ENCODE measurements at regions not wholly inside any gene's neighbourhood (a gene's known extent, or its start where the extent isn't known, plus 50 kb on each side); places are given as distances from the start of the nearest gene placed in this dataset.
"Not testable (repeated sequence)": the region's sequence is repeated elsewhere in the genome, so short reads cannot be mapped to it uniquely, and the experiment has no call there.

- H3K36me3 ChIP-seq (ENCODE audit: control insufficient read depth, insufficient read depth, low read length); H3K27ac ChIP-seq (ENCODE audit: insufficient read depth, low read length, poor library complexity, severe bottlenecking); DNase-seq; H3K9me3 ChIP-seq (ENCODE audit: control insufficient read depth, low read length); H3K27me3 ChIP-seq (replicated peaks; ENCODE audit: control insufficient read depth, insufficient read depth, low read length, poor library complexity, severe bottlenecking); H3K4me3 ChIP-seq (ENCODE audit: insufficient read depth, low read depth, low read length, poor library complexity, severe bottlenecking); H3K4me1 ChIP-seq (ENCODE audit: control insufficient read depth, insufficient read depth, low read length, poor library complexity, severe bottlenecking): not testable (repeated sequence)
Observed at GRCh38 chr6:168840932-168841331, 399.9 kb downstream of the SMOC2 start.

GRCh38 chr6:168840299-168840698, 399.3 kb downstream of the SMOC2 start:
- H3K4me1 ChIP-seq (ENCODE audit: control insufficient read depth, insufficient read depth, low read length, poor library complexity, severe bottlenecking); H3K36me3 ChIP-seq (ENCODE audit: control insufficient read depth, insufficient read depth, low read length); H3K9me3 ChIP-seq (ENCODE audit: control insufficient read depth, low read length); H3K27ac ChIP-seq (ENCODE audit: insufficient read depth, low read length, poor library complexity, severe bottlenecking); H3K27me3 ChIP-seq (replicated peaks; ENCODE audit: control insufficient read depth, insufficient read depth, low read length, poor library complexity, severe bottlenecking); DNase-seq; H3K4me3 ChIP-seq (ENCODE audit: insufficient read depth, low read depth, low read length, poor library complexity, severe bottlenecking): not testable (repeated sequence)

GRCh38 chr6:168838037-168838399, 397.0 kb downstream of the SMOC2 start:
- no peak overlapping the region for H3K4me3 ChIP-seq (ENCODE audit: insufficient read depth, low read depth, low read length, poor library complexity, severe bottlenecking)
- no peaks in the 10 kb centered on the region for H3K27me3 ChIP-seq (replicated peaks; ENCODE audit: control insufficient read depth, insufficient read depth, low read length, poor library complexity, severe bottlenecking)
- H3K36me3 ChIP-seq (ENCODE audit: control insufficient read depth, insufficient read depth, low read length): no peaks in the 10 kb centered on the region
- no peaks in the 10 kb centered on the region for H3K4me1 ChIP-seq (ENCODE audit: control insufficient read depth, insufficient read depth, low read length, poor library complexity, severe bottlenecking)
- DNase-seq: no peak
- no peak overlapping the region for H3K27ac ChIP-seq (ENCODE audit: insufficient read depth, low read length, poor library complexity, severe bottlenecking)
- no peaks in the 10 kb centered on the region for H3K9me3 ChIP-seq (ENCODE audit: control insufficient read depth, low read length)

- Histone ChIP-seq H3K36me3 (ENCODE audit: control insufficient read depth, insufficient read depth, low read length) (no peaks in the 10 kb centered on the region), H3K27ac (ENCODE audit: insufficient read depth, low read length, poor library complexity, severe bottlenecking) (no peak overlapping the region), H3K4me1 (ENCODE audit: control insufficient read depth, insufficient read depth, low read length, poor library complexity, severe bottlenecking) (no peaks in the 10 kb centered on the region), H3K9me3 (ENCODE audit: control insufficient read depth, low read length) (no peaks in the 10 kb centered on the region), H3K27me3 (replicated peaks; ENCODE audit: control insufficient read depth, insufficient read depth, low read length, poor library complexity, severe bottlenecking) (no peaks in the 10 kb centered on the region), H3K4me3 (ENCODE audit: insufficient read depth, low read depth, low read length, poor library complexity, severe bottlenecking) (no peak overlapping the region)
- DNase-seq: no peak
Observed at GRCh38 chr6:168837254-168838036, 396.5 kb downstream of the SMOC2 start.

GRCh38 chr6:168835991-168836390, 395.0 kb downstream of the SMOC2 start:
- Histone ChIP-seq H3K36me3 (ENCODE audit: control insufficient read depth, insufficient read depth, low read length) (no peaks in the 10 kb centered on the region), H3K9me3 (ENCODE audit: control insufficient read depth, low read length) (no peaks in the 10 kb centered on the region), H3K4me3 (ENCODE audit: insufficient read depth, low read depth, low read length, poor library complexity, severe bottlenecking) (no peak overlapping the region), H3K27ac (ENCODE audit: insufficient read depth, low read length, poor library complexity, severe bottlenecking) (no peak overlapping the region), H3K4me1 (ENCODE audit: control insufficient read depth, insufficient read depth, low read length, poor library complexity, severe bottlenecking) (no peaks in the 10 kb centered on the region), H3K27me3 (replicated peaks; ENCODE audit: control insufficient read depth, insufficient read depth, low read length, poor library complexity, severe bottlenecking) (no peaks in the 10 kb centered on the region)
- no peak for DNase-seq

GRCh38 chr6:168834801-168835200, 393.8 kb downstream of the SMOC2 start:
- Histone ChIP-seq H3K27me3 (replicated peaks; ENCODE audit: control insufficient read depth, insufficient read depth, low read length, poor library complexity, severe bottlenecking) (no peaks in the 10 kb centered on the region), H3K36me3 (ENCODE audit: control insufficient read depth, insufficient read depth, low read length) (no peaks in the 10 kb centered on the region), H3K4me3 (ENCODE audit: insufficient read depth, low read depth, low read length, poor library complexity, severe bottlenecking) (no peak overlapping the region), H3K4me1 (ENCODE audit: control insufficient read depth, insufficient read depth, low read length, poor library complexity, severe bottlenecking) (no peaks in the 10 kb centered on the region), H3K27ac (ENCODE audit: insufficient read depth, low read length, poor library complexity, severe bottlenecking) (no peak overlapping the region), H3K9me3 (ENCODE audit: control insufficient read depth, low read length) (no peaks in the 10 kb centered on the region)
- no peak for DNase-seq

GRCh38 chr6:168834042-168834587, 393.1 kb downstream of the SMOC2 start:
- H3K9me3 ChIP-seq (ENCODE audit: control insufficient read depth, low read length): no peaks in the 10 kb centered on the region
- no peaks in the 10 kb centered on the region for H3K4me1 ChIP-seq (ENCODE audit: control insufficient read depth, insufficient read depth, low read length, poor library complexity, severe bottlenecking)
- no peak overlapping the region for H3K27ac ChIP-seq (ENCODE audit: insufficient read depth, low read length, poor library complexity, severe bottlenecking)
- no peak overlapping the region for H3K4me3 ChIP-seq (ENCODE audit: insufficient read depth, low read depth, low read length, poor library complexity, severe bottlenecking)
- H3K27me3 ChIP-seq (replicated peaks; ENCODE audit: control insufficient read depth, insufficient read depth, low read length, poor library complexity, severe bottlenecking): no peaks in the 10 kb centered on the region
- no peaks in the 10 kb centered on the region for H3K36me3 ChIP-seq (ENCODE audit: control insufficient read depth, insufficient read depth, low read length)
- DNase-seq: no peak

GRCh38 chr6:168828800-168829199, 387.8 kb downstream of the SMOC2 start:
- Histone ChIP-seq H3K36me3 (ENCODE audit: control insufficient read depth, insufficient read depth, low read length) (no peaks in the 10 kb centered on the region), H3K4me1 (ENCODE audit: control insufficient read depth, insufficient read depth, low read length, poor library complexity, severe bottlenecking) (no peaks in the 10 kb centered on the region), H3K27me3 (replicated peaks; ENCODE audit: control insufficient read depth, insufficient read depth, low read length, poor library complexity, severe bottlenecking) (no peaks in the 10 kb centered on the region), H3K27ac (ENCODE audit: insufficient read depth, low read length, poor library complexity, severe bottlenecking) (no peak overlapping the region), H3K9me3 (ENCODE audit: control insufficient read depth, low read length) (no peaks in the 10 kb centered on the region), H3K4me3 (ENCODE audit: insufficient read depth, low read depth, low read length, poor library complexity, severe bottlenecking) (no peak overlapping the region)
- no peak for DNase-seq

GRCh38 chr6:168828035-168828434, 387.1 kb downstream of the SMOC2 start:
- Histone ChIP-seq H3K4me3 (ENCODE audit: insufficient read depth, low read depth, low read length, poor library complexity, severe bottlenecking) (no peak overlapping the region), H3K27me3 (replicated peaks; ENCODE audit: control insufficient read depth, insufficient read depth, low read length, poor library complexity, severe bottlenecking) (no peaks in the 10 kb centered on the region), H3K4me1 (ENCODE audit: control insufficient read depth, insufficient read depth, low read length, poor library complexity, severe bottlenecking) (no peaks in the 10 kb centered on the region), H3K36me3 (ENCODE audit: control insufficient read depth, insufficient read depth, low read length) (no peaks in the 10 kb centered on the region), H3K9me3 (ENCODE audit: control insufficient read depth, low read length) (no peaks in the 10 kb centered on the region), H3K27ac (ENCODE audit: insufficient read depth, low read length, poor library complexity, severe bottlenecking) (no peak overlapping the region)
- no peak for DNase-seq

- no peaks in the 10 kb centered on the region for H3K27me3 ChIP-seq (replicated peaks; ENCODE audit: control insufficient read depth, insufficient read depth, low read length, poor library complexity, severe bottlenecking)
- H3K27ac ChIP-seq (ENCODE audit: insufficient read depth, low read length, poor library complexity, severe bottlenecking): no peak overlapping the region
- no peaks in the 10 kb centered on the region for H3K9me3 ChIP-seq (ENCODE audit: control insufficient read depth, low read length)
- no peak overlapping the region for H3K4me3 ChIP-seq (ENCODE audit: insufficient read depth, low read depth, low read length, poor library complexity, severe bottlenecking)
- no peaks in the 10 kb centered on the region for H3K4me1 ChIP-seq (ENCODE audit: control insufficient read depth, insufficient read depth, low read length, poor library complexity, severe bottlenecking)
- DNase-seq: no peak
- no peaks in the 10 kb centered on the region for H3K36me3 ChIP-seq (ENCODE audit: control insufficient read depth, insufficient read depth, low read length)
Observed at GRCh38 chr6:168827586-168827871, 386.5 kb downstream of the SMOC2 start.

Measured in effector memory CD4-positive, alpha-beta T cell (primary cell).